ENCODE measurements at regions not wholly inside any gene's neighbourhood (a gene's known extent, or its start where the extent isn't known, plus 50 kb on each side); places are given as distances from the start of the nearest gene placed in this dataset.
"Not testable (repeated sequence)": the region's sequence is repeated elsewhere in the genome, so short reads cannot be mapped to it uniquely, and the experiment has no call there.

GRCh38 chr1:147071142-147071541 is 101.1 kb downstream of the PRKAB2 start:
- no peak for TF ChIP-seq RARB (CRISPR knock-in tag; IDR thresholded peaks at IDR 0.05)
- ATAC-seq: no peak

GRCh38 chr1:147062956-147063355 is 109.3 kb downstream of the PRKAB2 start:
- ATAC-seq: no peak
- TF ChIP-seq RARB (CRISPR knock-in tag; IDR thresholded peaks at IDR 0.05) (no peak), ISL1 (CRISPR knock-in tag; IDR thresholded peaks at IDR 0.05) (no peak), CSDC2 (CRISPR knock-in tag; IDR thresholded peaks at IDR 0.05) (no peak), TOX (CRISPR knock-in tag; IDR thresholded peaks at IDR 0.05; ENCODE audit: borderline replicate concordance) (no peak), PATZ1 (CRISPR knock-in tag; IDR thresholded peaks at IDR 0.05; ENCODE audit: borderline replicate concordance) (no peak), PPARA (CRISPR knock-in tag; IDR thresholded peaks at IDR 0.05; ENCODE audit: borderline replicate concordance) (no peak), ESRRG (CRISPR knock-in tag; IDR thresholded peaks at IDR 0.05) (no peak), TCF4 (CRISPR knock-in tag; IDR thresholded peaks at IDR 0.05; ENCODE audit: borderline replicate concordance) (no peak), ARNTL (CRISPR knock-in tag; IDR thresholded peaks at IDR 0.05; ENCODE audit: borderline replicate concordance, low read depth) (no peak), ZC3H10 (CRISPR knock-in tag; IDR thresholded peaks at IDR 0.05) (no peak)

- ATAC-seq: not testable (repeated sequence)
These were observed 110.4 kb downstream of the PRKAB2 start for GRCh38 chr1:147061880-147062279.

- no peak for ATAC-seq
- no peak for TF ChIP-seq PPARA (CRISPR knock-in tag; IDR thresholded peaks at IDR 0.05; ENCODE audit: borderline replicate concordance)
These were observed 115.1 kb downstream of the NBPF12 start for GRCh38 chr1:147053269-147053668.

GRCh38 chr1:147052677-147053076 is 114.6 kb downstream of the NBPF12 start:
- no peak for ATAC-seq
- TF ChIP-seq ZNF8 (CRISPR knock-in tag; IDR thresholded peaks at IDR 0.05) (no peak), ZFP30 (CRISPR knock-in tag; IDR thresholded peaks at IDR 0.05) (no peak), TSHZ2 (CRISPR knock-in tag; IDR thresholded peaks at IDR 0.05) (no peak), GLIS3 (CRISPR knock-in tag; IDR thresholded peaks at IDR 0.05) (no peak), TOX (CRISPR knock-in tag; IDR thresholded peaks at IDR 0.05; ENCODE audit: borderline replicate concordance) (no peak), PATZ1 (CRISPR knock-in tag; IDR thresholded peaks at IDR 0.05; ENCODE audit: borderline replicate concordance) (no peak), TCF4 (CRISPR knock-in tag; IDR thresholded peaks at IDR 0.05; ENCODE audit: borderline replicate concordance) (no peak), POU6F1 (CRISPR knock-in tag; IDR thresholded peaks at IDR 0.05; ENCODE audit: borderline replicate concordance, low read depth) (no peak), OSR1 (CRISPR knock-in tag; IDR thresholded peaks at IDR 0.05) (no peak), ZNF70 (CRISPR knock-in tag; IDR thresholded peaks at IDR 0.05) (no peak), CSRNP3 (CRISPR knock-in tag; IDR thresholded peaks at IDR 0.05) (no peak), RARB (CRISPR knock-in tag; IDR thresholded peaks at IDR 0.05) (no peak), CSDC2 (CRISPR knock-in tag; IDR thresholded peaks at IDR 0.05) (no peak), ARNTL (CRISPR knock-in tag; IDR thresholded peaks at IDR 0.05; ENCODE audit: borderline replicate concordance, low read depth) (no peak)

All from SK-N-SH treated with all-trans-retinoic acid at 6 μM for 48 hours (cell line).